Progenitor cell of endocrine pancreas (in vitro differentiated cells): ENCODE measurements at regions not wholly inside any gene's neighbourhood (a gene's known extent, or its start where the extent isn't known, plus 50 kb on each side); places are given as distances from the start of the nearest gene placed in this dataset.

ENCODE experiments used
- DNase-seq: peaks from one replicate; pipeline ENCODE4 v3.0.0; 2021; ENCODE audit warnings: low spot score; ENCODE audit not compliant: unreplicated experiment
- H3K27ac Mint-ChIP-seq: 2 replicates; pipeline ENCODE4 v1.8.0; 2021; ENCODE audit warnings: mild to moderate bottlenecking, moderate library complexity, mixed read lengths
- H3K27me3 Mint-ChIP-seq: 2 replicates; pipeline ENCODE4 v1.8.0; 2021; ENCODE audit warnings: mixed read lengths
- H3K36me3 Mint-ChIP-seq: 2 replicates; pipeline ENCODE4 v1.8.0; 2022; ENCODE audit warnings: mixed read lengths; ENCODE audit not compliant: insufficient read depth
- H3K4me1 Mint-ChIP-seq: 2 replicates; pipeline ENCODE4 v1.8.0; 2021; ENCODE audit warnings: low read depth, mixed read lengths
- H3K4me3 Mint-ChIP-seq: 2 replicates; pipeline ENCODE4 v1.8.0; 2021; ENCODE audit warnings: low read depth, mild to moderate bottlenecking, moderate library complexity, mixed read lengths
- H3K9me3 Mint-ChIP-seq: 2 replicates; pipeline ENCODE4 v1.8.0; 2021; ENCODE audit warnings: low read depth, mixed read lengths
- CTCF ChIP-seq: fragments of 200-600 bp; sonication (generic); IDR thresholded peaks from one replicate; pipeline ENCODE4 v1.5.0; 2021; ENCODE audit warnings: antibody characterized with exemption, mild to moderate bottlenecking; ENCODE audit not compliant: unreplicated experiment

- Mint-ChIP-seq H3K36me3 (no peaks in the 10 kb centered on the region), H3K27ac (no peak overlapping the region), H3K4me3 (no peak overlapping the region), H3K4me1 (no peaks in the 10 kb centered on the region), H3K27me3 (no peaks in the 10 kb centered on the region), H3K9me3 (peaks cover 4% of the 10 kb centered on the region)
- TF ChIP-seq CTCF, result no peak
- DNase-seq, result no peak
Observed at GRCh38 chr2:41659758-41660157, 388.1 kb upstream of the PKDCC start.

- no peak for TF ChIP-seq CTCF
- no peaks in the 10 kb centered on the region for H3K4me1 Mint-ChIP-seq
- H3K27me3 Mint-ChIP-seq, result no peaks in the 10 kb centered on the region
- H3K36me3 Mint-ChIP-seq, result no peaks in the 10 kb centered on the region
- H3K4me3 Mint-ChIP-seq, result no peak overlapping the region
- peaks cover 4% of the 10 kb centered on the region for H3K9me3 Mint-ChIP-seq
- no peak overlapping the region for H3K27ac Mint-ChIP-seq
- no peak for DNase-seq
Observed at GRCh38 chr2:41662461-41662860, 385.4 kb upstream of the PKDCC start.

GRCh38 chr2:41663056-41663455 is 384.8 kb upstream of the PKDCC start:
- DNase-seq, result no peak
- no peak for TF ChIP-seq CTCF

GRCh38 chr2:41668529-41668928 is 379.3 kb upstream of the PKDCC start:
- Mint-ChIP-seq H3K27me3 (no peaks in the 10 kb centered on the region), H3K4me3 (no peak overlapping the region), H3K9me3 (no peaks in the 10 kb centered on the region), H3K36me3 (no peaks in the 10 kb centered on the region), H3K27ac (no peak overlapping the region), H3K4me1 (no peaks in the 10 kb centered on the region)
- no peak for DNase-seq
- TF ChIP-seq CTCF, result no peak

More at GRCh38 chr2:41663056-41663455, 384.8 kb upstream of the PKDCC start:
- H3K27me3 Mint-ChIP-seq, result no peaks in the 10 kb centered on the region
- peaks cover 4% of the 10 kb centered on the region for H3K9me3 Mint-ChIP-seq
- H3K36me3 Mint-ChIP-seq, result no peaks in the 10 kb centered on the region
- no peak overlapping the region for H3K4me3 Mint-ChIP-seq
- no peaks in the 10 kb centered on the region for H3K4me1 Mint-ChIP-seq
- H3K27ac Mint-ChIP-seq, result no peak overlapping the region

- DNase-seq, result no peak
- TF ChIP-seq CTCF, result no peak
- Mint-ChIP-seq H3K9me3 (no peaks in the 10 kb centered on the region), H3K4me3 (no peak overlapping the region), H3K27ac (no peak overlapping the region), H3K4me1 (peaks cover 2% of the 10 kb centered on the region), H3K27me3 (no peaks in the 10 kb centered on the region), H3K36me3 (no peaks in the 10 kb centered on the region)
Observed at GRCh38 chr2:41678639-41679038, 369.2 kb upstream of the PKDCC start.
